CD4-positive, alpha-beta T cell treated with Interleukin-4 for 1 hour (primary cell): ENCODE measurements at regions not wholly inside any gene's neighbourhood (a gene's known extent, or its start where the extent isn't known, plus 50 kb on each side); places are given as distances from the start of the nearest gene placed in this dataset.

Experiments used
- DNase-seq, 2 donors: peaks; one replicate each; pipeline ENCODE4 v3.0.0-alpha.2; 2020 to 2022

DNA sequence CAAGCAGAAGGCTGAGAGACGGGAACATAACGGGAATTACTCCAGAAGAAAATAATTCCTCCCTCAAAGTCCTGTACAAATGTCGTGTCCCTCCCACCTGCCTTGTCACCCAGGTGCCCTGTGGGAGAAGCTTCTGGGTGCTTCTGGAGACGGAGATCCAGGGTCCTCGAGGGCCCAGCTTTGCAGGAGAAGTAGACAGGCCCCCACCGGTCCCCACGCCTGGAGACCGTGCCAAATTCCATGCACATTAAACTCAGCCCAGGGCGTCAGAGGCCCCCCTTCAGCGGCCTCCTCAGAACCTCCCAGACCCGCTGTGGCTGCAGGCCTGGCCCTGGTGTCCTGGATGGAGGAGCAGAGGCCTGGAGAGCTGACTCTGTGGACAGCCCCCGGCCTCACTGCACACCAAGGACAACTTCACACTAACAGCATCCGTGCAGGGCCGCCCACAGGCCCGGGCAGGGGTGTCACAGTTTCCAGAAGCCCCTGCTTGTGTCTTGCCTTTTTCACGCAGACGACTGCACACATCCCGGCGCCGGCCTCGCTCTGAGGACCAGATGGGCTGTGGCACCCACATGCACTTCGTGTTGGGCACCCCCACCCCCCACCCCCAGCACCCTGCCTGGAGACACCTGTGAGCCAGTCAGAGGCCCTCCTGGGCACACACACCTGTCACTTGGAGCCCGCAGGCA is 734.3 kb downstream of the BRD1 start:
- no peak for DNase-seq

DNA sequence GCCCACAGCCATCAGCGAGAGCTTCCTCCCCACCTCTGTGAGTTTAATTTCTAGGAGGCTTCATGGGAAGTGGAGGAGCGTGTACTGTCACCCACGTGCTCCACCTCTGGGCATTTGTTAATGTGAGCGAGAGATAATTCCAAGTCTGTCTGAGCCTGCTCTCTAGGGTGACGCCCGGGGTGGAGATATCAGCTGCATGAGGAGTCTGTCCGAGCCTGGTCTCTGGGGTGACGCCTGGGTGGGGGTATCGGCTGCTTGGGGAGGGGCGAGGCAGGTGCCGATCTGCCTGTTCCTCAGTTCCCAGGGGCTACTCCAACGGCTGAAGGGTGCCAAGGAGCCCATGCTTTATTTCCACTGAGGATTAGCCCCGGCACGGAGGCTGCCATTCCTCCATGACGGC is 735.0 kb downstream of the BRD1 start:
- DNase-seq = no peak

DNA sequence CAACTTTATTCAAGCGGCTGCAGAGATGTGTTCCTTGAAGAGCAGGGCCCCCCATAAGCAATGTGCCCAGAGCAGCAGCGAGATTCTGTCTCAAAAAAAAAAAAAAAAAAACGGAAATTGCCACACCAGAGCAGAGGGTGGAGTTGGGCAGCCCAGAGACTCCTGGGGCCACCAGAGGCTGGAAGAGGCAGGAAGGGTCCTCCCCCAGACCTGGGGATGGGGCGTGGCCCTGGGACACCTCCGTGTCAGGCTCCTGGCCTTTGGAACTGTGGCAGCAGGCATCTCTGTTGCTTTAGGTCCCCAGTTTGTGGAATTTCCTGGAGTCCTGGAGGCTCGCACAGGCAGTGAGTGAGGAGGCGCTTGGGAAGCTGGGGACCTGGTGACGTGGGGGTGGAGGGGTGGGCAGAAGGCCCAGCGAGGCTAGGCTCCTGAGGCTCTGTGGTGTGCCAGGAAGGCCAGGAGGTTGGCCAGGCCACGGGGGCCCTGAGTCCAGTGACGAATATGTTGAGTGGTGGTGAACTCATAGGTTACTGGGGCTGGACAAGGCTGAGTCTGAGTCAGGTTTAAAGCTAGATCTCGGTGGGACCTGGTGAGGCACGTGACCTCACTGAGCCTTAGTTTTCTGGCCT is 735.6 kb downstream of the BRD1 start:
- no peak for DNase-seq

DNA sequence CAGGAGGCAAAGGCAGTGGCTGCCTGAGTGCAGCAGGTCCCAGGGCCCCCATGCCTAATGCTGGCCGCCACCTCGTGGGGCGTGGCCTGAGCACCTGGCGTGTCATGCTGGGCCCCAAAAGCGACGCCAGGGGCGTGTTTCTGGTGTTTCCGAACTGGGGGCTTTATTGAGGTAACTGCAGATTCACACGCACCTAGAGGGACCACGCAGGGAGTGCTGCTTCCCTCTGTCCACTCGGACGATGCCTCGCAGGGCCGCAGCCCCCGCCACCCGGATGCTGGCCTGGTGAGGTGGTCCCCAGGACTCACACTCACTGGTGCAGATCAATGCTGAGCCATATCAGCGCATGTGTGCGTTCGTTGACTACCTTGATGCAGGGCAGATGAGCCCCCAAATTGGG is 736.2 kb downstream of the BRD1 start:
- no peak for DNase-seq

DNA sequence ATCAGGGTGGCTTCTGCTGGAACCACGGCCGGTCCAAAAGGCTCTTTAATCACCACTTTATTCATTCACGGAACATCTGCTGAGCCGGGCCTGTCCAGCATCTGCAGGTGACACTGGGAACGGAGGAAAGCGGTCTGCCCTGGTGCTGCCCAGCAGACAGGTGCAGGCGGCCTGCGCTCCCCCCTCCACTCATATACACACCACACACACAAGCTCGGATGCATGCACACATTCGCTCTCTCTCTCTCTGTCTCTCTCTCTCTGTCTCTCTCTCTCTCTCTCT is 736.9 kb downstream of the BRD1 start:
- DNase-seq = no peak

DNA sequence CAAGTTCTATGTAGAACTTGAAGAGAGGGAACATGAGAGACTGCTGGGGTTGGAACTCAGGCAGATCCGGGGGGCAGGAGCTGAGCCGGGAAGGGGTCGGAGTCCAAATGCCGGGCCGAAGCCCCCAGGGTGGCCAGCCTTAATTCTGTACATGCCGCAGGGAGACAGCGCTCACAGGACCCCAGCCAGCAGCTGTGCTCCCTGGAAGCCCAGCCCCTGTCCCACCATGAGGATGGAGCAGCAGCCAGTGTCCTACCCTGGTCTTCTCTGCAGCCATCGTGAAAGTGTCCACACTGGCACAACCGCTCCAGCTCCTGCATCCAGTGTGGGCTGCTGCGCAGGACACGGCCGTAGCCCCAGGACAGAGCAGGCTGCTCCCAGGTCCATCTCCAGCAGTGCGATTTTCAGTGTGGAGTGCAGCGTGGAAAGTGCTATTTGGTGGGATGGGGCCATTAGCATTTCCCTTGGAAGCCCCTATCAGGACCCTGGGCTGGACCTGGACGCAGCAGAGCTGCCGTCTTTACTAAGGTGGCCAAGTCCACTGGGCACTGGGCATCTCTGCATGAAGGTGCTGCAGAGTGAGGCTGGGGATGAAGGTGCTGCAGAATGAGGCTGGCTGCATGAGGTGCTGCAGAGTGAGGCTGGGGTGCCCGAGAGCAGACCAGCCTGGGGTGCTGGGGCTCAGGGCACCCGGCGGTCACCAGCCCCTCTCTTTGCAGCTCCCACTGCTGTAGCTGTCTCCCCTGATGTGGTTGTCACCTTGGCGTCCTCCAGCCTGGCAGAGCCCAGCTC is 737.4 kb downstream of the BRD1 start:
- no peak for DNase-seq

DNA sequence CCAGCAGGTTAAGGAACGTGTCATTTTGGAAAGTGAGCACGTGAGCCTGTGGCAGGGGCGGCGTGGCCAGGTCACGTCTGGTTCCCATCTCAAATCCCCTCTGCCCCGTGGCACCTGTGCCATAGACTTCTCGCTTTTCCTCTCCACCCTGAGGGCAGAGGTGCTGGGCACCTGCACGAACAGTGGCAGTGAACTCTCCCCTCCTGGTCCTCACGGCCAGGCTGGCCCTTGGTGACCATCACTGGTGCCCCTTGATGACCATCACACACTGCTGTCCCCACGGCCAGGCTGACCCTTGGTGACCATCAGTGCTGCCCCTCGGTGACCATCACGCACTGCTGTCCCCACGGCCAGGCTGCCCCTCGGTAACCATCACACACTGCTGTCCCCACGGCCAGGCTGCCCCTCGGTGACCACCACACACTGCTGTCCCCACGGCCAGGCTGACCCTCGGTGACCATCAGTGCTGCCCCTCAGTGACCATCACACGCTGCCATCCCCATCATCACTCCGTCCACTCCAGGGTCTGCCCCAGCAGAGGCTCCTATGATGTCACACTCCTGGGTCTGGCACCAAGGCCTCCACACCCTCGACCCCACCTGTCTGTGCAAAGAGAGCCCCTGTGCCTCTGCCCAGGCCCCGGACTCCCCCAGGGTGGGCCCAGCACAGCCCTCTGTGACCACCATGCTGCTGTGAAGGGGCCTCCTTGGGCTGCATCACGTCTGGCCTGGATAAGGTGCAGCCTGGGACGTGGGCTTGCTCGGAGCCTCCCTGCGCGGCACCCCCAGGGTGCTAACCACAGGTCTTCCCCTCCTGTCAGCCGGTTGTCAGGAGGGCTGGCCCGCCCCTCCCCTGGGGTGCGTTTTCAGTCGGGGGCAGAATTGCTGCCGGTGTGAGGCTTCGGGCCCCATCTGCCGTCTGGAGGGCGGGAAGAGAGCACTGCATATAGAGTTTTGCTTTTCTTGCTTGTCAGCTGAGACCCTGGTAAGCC is 738.6 kb downstream of the BRD1 start:
- DNase-seq = no peak

DNA sequence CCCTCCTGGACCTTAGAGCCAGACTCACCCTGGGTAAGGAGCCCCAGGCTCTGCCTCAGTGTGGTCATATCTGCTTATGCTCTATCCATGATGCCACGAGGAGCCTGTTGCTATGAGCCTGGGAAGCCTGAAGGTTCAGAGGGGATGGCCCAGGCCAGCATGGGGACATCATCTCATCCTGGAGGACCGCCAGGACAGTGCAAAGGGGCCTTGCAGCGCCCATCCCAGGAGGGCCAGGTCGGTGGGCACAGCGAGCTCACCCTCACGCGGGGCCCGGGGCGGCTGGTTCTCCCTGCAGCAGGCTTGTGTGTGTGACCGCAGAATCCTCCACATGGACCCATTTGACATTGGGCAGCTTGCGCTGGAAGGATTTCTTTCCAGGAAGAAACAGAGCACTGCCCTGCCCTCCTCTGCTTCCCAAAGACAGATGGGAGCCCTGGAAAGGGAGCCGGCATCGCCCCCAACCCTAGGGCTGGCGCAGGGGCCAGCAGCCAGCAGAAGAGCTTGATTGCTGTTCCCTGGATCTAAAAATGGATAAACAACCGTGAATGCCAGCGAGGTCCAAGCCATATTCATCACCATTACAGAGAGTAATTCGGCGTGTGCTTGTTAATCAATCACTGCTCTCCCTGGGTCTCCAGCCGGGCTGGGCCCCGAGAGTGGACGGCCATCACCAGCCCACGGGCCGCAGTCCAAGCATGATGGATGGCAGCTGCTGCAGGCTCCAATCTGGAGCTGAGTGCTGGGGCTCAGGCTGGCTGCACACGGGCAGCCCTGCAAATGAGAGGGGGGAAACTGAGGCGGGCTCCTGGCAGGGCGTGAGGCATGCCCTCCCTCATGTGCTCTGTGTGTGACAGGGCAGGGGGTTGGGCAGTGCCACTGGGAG is 739.7 kb downstream of the BRD1 start:
- DNase-seq = no peak

DNA sequence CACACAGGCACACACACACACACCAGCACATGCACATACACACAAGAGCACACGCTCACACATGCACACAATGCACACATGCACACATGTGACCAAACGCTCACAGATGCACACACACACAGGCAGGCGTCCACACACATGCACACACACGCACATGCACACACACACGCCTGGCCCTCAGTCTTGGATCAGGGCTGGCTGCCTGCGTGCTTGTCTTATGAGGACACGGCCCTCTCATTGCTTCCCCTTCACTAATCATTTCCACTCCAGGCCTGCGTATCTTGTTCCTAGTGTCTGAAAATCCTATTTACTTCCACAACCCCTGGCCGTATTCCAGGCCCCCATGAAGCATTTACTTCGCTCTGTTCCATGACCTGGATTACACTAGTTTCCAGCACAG is 740.5 kb downstream of the BRD1 start:
- no peak for DNase-seq

DNA sequence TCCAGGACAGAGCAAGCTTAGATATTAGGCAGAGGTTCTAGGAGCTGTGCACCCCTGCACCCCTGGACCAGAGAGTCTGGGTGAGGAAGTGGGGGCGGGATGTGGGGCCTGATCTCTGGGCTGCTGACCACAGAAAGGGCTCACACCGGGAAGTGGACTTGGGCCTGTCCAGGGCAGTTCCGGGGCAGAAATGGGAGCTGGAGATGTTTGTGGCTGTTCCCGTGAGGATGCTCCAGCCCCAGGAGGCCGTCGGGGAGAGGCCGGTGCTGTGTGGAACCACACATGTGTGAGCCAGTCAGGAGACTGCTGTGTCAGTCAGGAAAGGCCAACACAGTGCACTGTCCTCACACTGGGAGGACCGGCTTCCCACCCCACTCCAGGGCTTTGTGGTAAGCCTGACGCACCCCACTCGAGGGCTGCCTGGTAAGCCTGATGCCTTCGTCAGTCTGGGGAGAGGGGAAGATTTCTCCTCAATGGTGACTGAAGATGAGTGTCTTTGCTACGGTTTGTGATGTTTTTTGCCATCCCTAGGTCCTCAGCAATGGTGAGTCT is 741.0 kb downstream of the BRD1 start:
- DNase-seq = no peak

DNA sequence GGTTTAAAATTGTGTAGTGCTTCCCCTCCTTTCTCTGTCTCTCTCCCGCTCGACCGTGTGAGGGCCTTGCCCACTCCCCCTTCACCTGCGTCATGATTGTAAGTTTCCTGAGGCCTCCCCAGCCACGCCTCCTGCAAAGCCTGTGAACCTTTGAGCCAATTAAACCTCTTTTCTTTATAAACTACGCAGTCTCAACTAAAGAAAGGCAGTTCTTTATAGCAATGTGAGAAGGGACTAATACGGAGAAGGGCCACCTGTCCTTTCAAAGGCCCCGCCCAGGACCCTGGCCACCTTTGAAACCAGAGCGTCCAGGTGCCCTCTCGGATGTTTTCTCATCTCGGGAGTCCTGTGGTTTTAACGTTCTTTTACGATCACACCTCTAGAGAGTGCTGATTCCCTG is 741.5 kb downstream of the BRD1 start:
- DNase-seq = no peak

DNA sequence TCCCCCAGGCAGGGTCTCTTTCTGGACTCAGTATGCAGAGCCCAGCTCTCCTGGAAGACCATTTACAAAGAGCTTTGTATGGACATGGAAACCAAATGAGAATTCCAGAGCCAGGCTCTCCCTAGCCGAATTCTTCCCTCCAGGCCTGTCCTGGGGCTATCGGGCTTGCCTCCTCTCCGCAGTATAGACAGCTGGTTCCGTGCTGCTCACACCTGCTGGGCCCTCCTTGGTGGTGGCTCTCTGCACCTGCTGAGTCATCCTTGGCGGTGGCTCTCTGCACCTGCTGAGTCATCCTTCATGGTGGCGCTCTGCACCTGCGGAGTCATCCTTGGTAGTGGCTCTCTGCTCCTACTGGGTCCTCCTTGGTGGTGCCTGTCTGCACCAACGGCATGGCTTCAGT is 743.5 kb downstream of the BRD1 start:
- DNase-seq = no peak

DNA sequence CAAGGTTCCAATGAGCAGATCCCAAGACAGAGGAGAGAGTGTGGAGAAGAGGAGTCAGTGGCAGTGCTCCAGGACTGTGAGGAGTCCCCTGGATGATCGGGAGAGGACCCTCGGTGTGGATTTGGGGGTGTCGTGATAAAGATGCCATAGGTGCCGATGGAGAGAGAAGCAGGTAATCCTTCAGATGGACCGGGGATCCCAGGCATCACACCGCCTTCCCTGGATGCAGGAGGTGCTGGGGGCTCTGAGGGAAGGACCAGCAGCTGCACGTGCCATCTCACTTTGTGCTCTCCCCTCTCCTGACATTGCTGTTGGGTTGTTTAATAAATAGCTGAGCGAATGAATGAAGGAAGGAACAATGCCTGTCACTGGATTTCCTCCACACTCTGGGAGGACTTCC is 744.1 kb downstream of the BRD1 start:
- DNase-seq = no peak

DNA sequence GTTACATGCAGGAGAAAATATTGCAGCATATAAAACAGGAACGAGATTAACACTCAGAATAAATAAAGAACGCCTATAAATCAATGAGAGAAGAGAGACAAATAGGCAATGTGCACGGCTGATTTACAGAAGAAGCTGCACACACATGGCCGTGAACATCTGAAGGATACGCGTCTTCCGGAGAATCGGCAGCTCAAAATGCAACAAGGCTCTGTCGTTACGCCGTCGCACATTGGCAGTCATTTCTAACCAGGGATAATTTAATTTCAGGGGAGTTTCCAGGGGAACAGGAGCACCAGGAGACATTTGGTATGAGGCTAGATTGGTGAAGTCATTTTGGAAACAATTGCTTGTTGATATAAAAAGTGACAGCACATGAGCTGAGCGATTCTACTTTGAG is 745.2 kb downstream of the BRD1 start:
- DNase-seq = no peak

DNA sequence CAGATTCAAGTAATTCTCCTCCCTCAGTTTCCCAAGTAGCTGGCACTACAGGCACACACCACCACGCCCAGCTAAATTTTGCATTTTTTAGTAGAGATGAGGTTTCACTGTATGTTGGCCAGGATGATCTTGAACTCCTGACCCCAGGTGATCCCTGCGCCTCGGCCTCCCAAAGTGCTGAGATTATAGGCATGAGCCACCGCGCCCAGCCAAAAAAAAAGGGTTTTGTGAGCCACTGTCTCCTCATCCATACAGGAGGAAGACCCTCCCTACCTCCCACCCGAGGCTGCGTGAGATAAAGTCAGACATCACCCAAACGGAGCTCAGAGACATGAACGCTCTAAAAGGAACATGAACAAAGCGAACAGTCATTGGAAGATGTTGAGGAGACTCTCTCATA is 745.7 kb downstream of the BRD1 start:
- DNase-seq = no peak

DNA sequence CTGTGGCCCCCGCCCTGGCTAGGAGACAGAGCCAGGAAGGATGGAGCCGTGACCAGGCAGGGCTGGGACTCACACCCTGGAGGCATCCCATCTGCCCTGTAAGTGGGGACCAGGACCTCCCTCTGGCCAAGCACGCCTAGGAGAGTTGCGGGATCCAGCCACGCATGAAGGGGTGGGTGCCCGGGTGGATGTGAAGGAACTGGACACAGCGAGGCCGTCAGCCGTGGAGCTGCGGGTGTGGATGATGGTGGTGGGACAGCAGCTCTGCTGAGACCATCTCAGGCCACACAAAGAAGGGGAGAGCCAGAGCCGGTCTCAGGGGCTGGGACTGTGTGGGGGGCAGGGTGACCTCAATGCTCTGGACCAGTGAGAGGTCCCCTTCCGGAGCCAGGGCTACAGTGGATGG is 746.4 kb downstream of the BRD1 start:
- no peak for DNase-seq

DNA sequence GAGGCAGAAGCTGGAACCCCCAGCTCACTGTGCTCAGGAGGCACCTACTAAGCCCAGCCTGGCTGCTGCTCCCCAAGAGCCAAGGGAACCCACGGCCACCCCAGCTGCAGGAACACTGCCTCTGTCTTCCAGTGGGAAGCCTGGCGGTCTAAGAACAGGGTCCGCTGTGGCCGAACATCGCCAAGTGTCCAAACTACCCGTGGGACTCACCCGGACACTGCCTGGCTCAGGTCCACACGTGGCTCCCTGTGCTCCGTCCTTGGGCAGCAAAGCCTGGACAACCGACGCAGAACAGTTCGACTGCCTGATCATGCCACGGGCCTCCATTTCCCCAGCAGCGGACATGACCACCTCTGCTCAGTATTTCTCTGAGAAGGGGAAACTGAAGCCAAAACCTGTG is 747.0 kb downstream of the BRD1 start:
- DNase-seq = no peak

DNA sequence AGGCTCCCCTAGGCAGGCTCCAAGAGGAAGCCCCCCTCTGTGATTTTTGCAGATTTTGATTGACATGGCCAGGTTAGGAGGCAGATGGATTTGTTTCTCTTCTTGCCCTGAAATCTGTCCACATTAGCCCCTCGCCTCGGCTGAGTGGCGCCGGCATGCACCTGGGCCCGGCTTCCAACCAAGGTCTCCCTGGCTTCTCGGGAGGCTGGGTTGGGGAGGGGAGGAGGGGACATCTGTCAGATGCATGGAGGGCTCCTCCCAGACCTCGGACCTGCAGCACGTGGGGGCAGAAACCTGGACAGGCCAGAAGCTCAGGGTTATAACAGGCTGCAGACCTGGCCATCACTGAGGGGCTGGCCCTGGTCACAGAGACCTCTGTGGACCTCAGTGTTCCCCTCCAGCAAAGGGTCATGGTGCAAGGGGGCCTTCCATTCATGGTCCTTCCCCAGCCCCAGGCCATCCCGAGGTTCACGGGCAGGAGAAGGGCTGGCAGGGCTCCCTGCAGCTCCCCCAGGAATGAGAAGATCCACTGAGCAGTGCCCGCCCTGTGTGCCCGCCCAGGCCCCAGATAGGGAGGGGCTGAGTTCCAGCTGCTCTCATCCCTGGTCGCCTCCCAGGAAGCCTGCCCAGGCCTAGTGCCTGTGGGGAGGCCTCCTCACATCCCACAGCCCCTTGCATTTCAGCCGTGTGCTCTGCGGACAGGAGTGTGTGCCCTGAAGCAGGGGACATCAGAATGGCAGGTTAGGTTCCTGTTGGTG is 747.8 kb downstream of the BRD1 start:
- DNase-seq = no peak

DNA sequence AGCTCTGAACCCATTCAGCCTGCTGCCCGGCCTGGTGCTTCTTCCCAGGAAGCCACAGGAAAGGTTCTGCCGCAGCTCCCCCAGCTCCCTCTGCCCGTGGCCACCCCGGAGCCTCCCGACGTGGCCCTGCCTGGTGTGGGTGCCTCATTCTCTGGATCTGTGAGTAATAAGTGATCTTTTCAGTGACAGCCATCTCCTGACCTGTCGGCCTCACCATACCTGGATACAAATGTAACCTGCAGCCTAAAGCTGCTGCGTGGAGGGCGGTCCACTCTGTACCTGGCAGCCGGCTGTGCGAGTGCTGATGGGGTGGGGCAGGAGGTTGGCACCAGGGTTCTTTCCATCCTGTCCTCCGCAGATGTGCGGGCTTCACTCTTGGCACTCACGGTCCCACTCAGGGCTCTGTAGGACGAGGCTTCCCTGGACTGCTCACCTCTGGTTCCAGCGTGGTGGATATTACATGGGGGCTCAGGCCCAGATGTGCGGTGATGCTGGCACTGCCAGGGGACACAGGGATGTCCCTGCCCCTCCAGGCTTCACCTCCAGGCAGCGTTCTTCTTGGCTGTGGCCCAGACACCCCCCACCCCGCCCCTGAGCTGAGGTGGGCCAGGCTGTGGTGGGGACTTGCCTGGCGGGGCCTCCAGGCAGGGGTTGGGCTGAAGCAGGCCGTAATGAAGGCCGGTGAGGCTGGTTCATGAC is 748.5 kb downstream of the BRD1 start:
- no peak for DNase-seq

DNA sequence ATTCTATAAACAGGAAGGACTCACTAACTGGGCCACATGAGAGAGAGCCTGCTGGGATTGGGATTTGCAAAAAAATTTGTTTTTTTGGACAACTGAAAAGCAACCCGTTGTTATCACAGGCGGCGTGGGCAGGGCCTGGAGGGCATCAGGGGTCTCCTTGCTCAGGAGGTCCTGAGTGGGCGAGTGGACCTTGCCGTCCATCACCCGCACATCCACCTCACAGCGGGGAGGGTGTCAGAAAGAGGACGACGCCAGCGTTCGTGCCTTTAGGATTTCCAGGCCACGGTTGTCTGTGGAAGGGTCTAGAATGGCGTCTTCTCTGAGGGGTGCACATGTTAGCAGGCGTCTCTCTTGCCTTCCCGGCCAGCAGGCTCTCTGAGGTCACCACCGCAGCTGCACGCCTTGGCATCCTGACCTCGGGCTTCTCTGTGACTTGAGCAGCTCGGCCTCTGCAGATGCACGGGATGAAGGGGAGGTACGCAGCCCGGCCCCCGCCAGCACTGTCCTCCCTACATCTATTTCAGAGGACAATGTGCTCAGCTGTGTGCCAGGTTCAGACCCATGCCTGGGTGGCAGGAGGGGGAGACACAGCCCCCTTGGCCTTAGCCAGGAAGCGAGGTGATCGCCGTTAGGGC is 749.5 kb downstream of the BRD1 start:
- no peak for DNase-seq
